ENCODE measurements at regions not wholly inside any gene's neighbourhood (a gene's known extent, or its start where the extent isn't known, plus 50 kb on each side); places are given as distances from the start of the nearest gene placed in this dataset.

- Histone ChIP-seq H3K27ac (ENCODE audit: low read depth, low read length) (no peak overlapping the region), H3K36me3 (ENCODE audit: control insufficient read depth, low read length) (no peaks in the 10 kb centered on the region), H4K20me1 (ENCODE audit: control insufficient read depth, insufficient read depth, low read depth, low read length) (no peaks in the 10 kb centered on the region), H3K79me2 (ENCODE audit: control insufficient read depth, low read length) (no peaks in the 10 kb centered on the region), H3K9me3 (ENCODE audit: control insufficient read depth, insufficient read depth, low read length) (no peaks in the 10 kb centered on the region), H3K9me2 (replicated peaks; ENCODE audit: control insufficient read depth, low read length) (no peaks in the 10 kb centered on the region), H3K4me3 (ENCODE audit: low read length) (no peak overlapping the region), H3K4me2 (ENCODE audit: low read length) (no peak overlapping the region), H3K4me1 (ENCODE audit: control insufficient read depth, low read length) (peaks cover 45% of the 10 kb centered on the region), H3K27me3 (ENCODE audit: control insufficient read depth, low read length) (no peaks in the 10 kb centered on the region), H3F3A (ENCODE audit: control insufficient read depth, insufficient read depth) (no peaks in the 10 kb centered on the region)
- TF ChIP-seq EZH2phosphoT487 (IDR thresholded peaks at IDR 0.05; ENCODE audit: borderline replicate concordance, low read length): no peak
These were observed 55.1 kb upstream of the HBS1L start for GRCh38 chr6:135109761-135110160.

DNA sequence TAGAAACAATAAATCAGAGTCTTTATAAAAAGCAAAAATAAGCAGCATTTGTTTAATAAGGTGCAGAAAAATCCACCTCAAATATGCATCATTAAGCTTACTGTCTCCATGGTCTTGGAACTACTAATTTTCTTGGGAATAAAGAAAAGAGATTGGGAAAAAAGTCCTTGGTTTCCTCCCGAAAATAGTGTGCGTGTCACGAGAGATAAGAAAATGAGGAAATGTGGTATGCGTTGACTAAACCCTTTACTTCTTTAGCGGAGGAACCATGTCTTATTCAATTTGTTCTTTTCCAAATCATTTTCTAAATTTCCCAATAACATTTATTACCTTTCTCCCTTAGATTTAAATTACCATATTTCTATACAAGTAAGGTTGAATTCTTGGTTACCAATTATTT is 54.1 kb upstream of the HBS1L start:
- no peak overlapping the region for H3K4me3 ChIP-seq (ENCODE audit: low read length)
- no peaks in the 10 kb centered on the region for H3K79me2 ChIP-seq (ENCODE audit: control insufficient read depth, low read length)
- no peaks in the 10 kb centered on the region for H3K9me3 ChIP-seq (ENCODE audit: control insufficient read depth, insufficient read depth, low read length)
- H3K9me2 ChIP-seq (replicated peaks; ENCODE audit: control insufficient read depth, low read length): no peaks in the 10 kb centered on the region
- TF ChIP-seq EZH2phosphoT487 (IDR thresholded peaks at IDR 0.05; ENCODE audit: borderline replicate concordance, low read length): no peak
- TF ChIP-seq CTCF (IDR thresholded peaks at IDR 0.05; ENCODE audit: low read depth, low read length, poor library complexity, severe bottlenecking): no peak
- H3K36me3 ChIP-seq (ENCODE audit: control insufficient read depth, low read length): no peaks in the 10 kb centered on the region
- no peak overlapping the region for H3K4me2 ChIP-seq (ENCODE audit: low read length)
- H4K20me1 ChIP-seq (ENCODE audit: control insufficient read depth, insufficient read depth, low read depth, low read length): no peaks in the 10 kb centered on the region
- no peaks in the 10 kb centered on the region for H3K27me3 ChIP-seq (ENCODE audit: control insufficient read depth, low read length)
- no peak overlapping the region for H3K27ac ChIP-seq (ENCODE audit: low read depth, low read length)
- peaks cover 45% of the 10 kb centered on the region for H3K4me1 ChIP-seq (ENCODE audit: control insufficient read depth, low read length)
- no peaks in the 10 kb centered on the region for H3F3A ChIP-seq (ENCODE audit: control insufficient read depth, insufficient read depth)

- H3K9me3 ChIP-seq (ENCODE audit: control insufficient read depth, insufficient read depth, low read length): no peaks in the 10 kb centered on the region
- no peak overlapping the region for H3K4me3 ChIP-seq (ENCODE audit: low read length)
- peaks cover 53% of the 10 kb centered on the region for H3K4me1 ChIP-seq (ENCODE audit: control insufficient read depth, low read length)
- TF ChIP-seq CTCF (IDR thresholded peaks at IDR 0.05; ENCODE audit: low read depth, low read length, poor library complexity, severe bottlenecking) (no peak), EZH2phosphoT487 (IDR thresholded peaks at IDR 0.05; ENCODE audit: borderline replicate concordance, low read length) (no peak)
- peaks cover 17% of the 10 kb centered on the region for H3F3A ChIP-seq (ENCODE audit: control insufficient read depth, insufficient read depth)
- H3K36me3 ChIP-seq (ENCODE audit: control insufficient read depth, low read length): no peaks in the 10 kb centered on the region
- H3K27me3 ChIP-seq (ENCODE audit: control insufficient read depth, low read length): no peaks in the 10 kb centered on the region
- no peak overlapping the region for H3K4me2 ChIP-seq (ENCODE audit: low read length)
- no peak overlapping the region for H3K27ac ChIP-seq (ENCODE audit: low read depth, low read length)
- no peaks in the 10 kb centered on the region for H4K20me1 ChIP-seq (ENCODE audit: control insufficient read depth, insufficient read depth, low read depth, low read length)
- H3K79me2 ChIP-seq (ENCODE audit: control insufficient read depth, low read length): no peaks in the 10 kb centered on the region
- H3K9me2 ChIP-seq (replicated peaks; ENCODE audit: control insufficient read depth, low read length): no peaks in the 10 kb centered on the region
These were observed 52.0 kb upstream of the HBS1L start for GRCh38 chr6:135106611-135107010.

- peak overlapping the region; percentile 23 for H3K4me2 ChIP-seq (ENCODE audit: low read length)
- no peaks in the 10 kb centered on the region for H3K79me2 ChIP-seq (ENCODE audit: control insufficient read depth, low read length)
- H3K4me1 ChIP-seq (ENCODE audit: control insufficient read depth, low read length): peaks cover 56% of the 10 kb centered on the region
- H3K27ac ChIP-seq (ENCODE audit: low read depth, low read length): no peak overlapping the region
- H4K20me1 ChIP-seq (ENCODE audit: control insufficient read depth, insufficient read depth, low read depth, low read length): no peaks in the 10 kb centered on the region
- no peaks in the 10 kb centered on the region for H3K9me2 ChIP-seq (replicated peaks; ENCODE audit: control insufficient read depth, low read length)
- no peak for TF ChIP-seq CTCF (IDR thresholded peaks at IDR 0.05; ENCODE audit: low read depth, low read length, poor library complexity, severe bottlenecking)
- no peak for TF ChIP-seq EZH2phosphoT487 (IDR thresholded peaks at IDR 0.05; ENCODE audit: borderline replicate concordance, low read length)
- H3K27me3 ChIP-seq (ENCODE audit: control insufficient read depth, low read length): no peaks in the 10 kb centered on the region
- peaks cover 17% of the 10 kb centered on the region for H3F3A ChIP-seq (ENCODE audit: control insufficient read depth, insufficient read depth)
- no peaks in the 10 kb centered on the region for H3K36me3 ChIP-seq (ENCODE audit: control insufficient read depth, low read length)
- H3K9me3 ChIP-seq (ENCODE audit: control insufficient read depth, insufficient read depth, low read length): no peaks in the 10 kb centered on the region
- no peak overlapping the region for H3K4me3 ChIP-seq (ENCODE audit: low read length)
These were observed 51.1 kb upstream of the HBS1L start for GRCh38 chr6:135105710-135106109.

All from DOHH2 (cell line).